ENCODE measurements at regions not wholly inside any gene's neighbourhood (a gene's known extent, or its start where the extent isn't known, plus 50 kb on each side); places are given as distances from the start of the nearest gene placed in this dataset.

DNA sequence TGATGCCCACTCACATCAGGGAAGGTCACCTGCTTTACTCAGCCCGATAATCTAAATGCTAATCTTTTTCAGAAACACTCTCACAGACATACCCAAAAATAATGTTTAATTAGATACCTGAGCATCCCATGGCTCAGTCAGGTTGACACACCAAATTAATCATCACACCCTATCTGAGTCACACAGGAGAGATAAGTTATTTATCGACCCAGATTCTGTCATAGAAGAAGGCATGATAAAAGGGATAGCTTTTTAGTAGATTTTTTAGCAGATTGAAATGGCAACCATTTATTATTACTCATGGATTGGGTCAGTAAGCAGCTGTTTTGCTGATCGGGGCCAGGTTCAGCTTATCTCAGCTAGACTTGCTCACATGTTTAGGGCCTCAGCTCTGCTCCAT is 97.8 kb upstream of the TYRP1 start:
- no peak for TF ChIP-seq POLR2A (IDR thresholded peaks at IDR 0.05; ENCODE audit: low read length)
- TF ChIP-seq GATA1 (IDR thresholded peaks at IDR 0.05; ENCODE audit: low read depth, low read length) = no peak
